Aorta (tissue), 5 donors: ENCODE measurements at regions not wholly inside any gene's neighbourhood (a gene's known extent, or its start where the extent isn't known, plus 50 kb on each side); places are given as distances from the start of the nearest gene placed in this dataset.

ENCODE experiments used
- ATAC-seq: fragments of 200-7000 bp; cut with Tn5 transposase; one replicate; pipeline ENCODE4 v1.9.1; 2022; ENCODE audit warnings: moderate library complexity; ENCODE audit not compliant: low FRiP score
- DNase-seq, 2 donors: peaks; one replicate each; pipeline ENCODE4 v3.0.0-alpha.2; 2020
- H3K27ac ChIP-seq, 2 donors: one replicate each; pipeline ENCODE4 v1.5.1; 2013; ENCODE audit warnings: low read length in 2 of 2, mild to moderate bottlenecking in 2 of 2, moderate library complexity in 2 of 2, control low read depth in 1 of 2, inconsistent platforms in 1 of 2, low read depth in 1 of 2
- H3K27me3 ChIP-seq, 2 donors: one replicate each; pipeline ENCODE4 v1.6.1; 2013; ENCODE audit warnings: control low read depth in 1 of 2, low read length in 1 of 2, mild to moderate bottlenecking in 1 of 2, moderate library complexity in 1 of 2; ENCODE audit not compliant: insufficient read depth in 2 of 2, control insufficient read depth in 1 of 2
- H3K36me3 ChIP-seq, 2 donors: one replicate each; pipeline ENCODE4 v1.6.1; 2013; ENCODE audit warnings: control low read depth in 1 of 2, low read length in 1 of 2, mild to moderate bottlenecking in 1 of 2; ENCODE audit not compliant: insufficient read depth in 2 of 2, control insufficient read depth in 1 of 2
- H3K4me1 ChIP-seq, 2 donors: one replicate each; pipeline ENCODE4 v1.6.1; 2013; ENCODE audit warnings: low read length in 2 of 2, control low read depth in 1 of 2, mild to moderate bottlenecking in 1 of 2, moderate library complexity in 1 of 2; ENCODE audit not compliant: insufficient read depth in 2 of 2, control insufficient read depth in 1 of 2
- H3K4me3 ChIP-seq, 2 donors: one replicate each; pipeline ENCODE4 v1.5.1; 2013; ENCODE audit warnings: low read length in 2 of 2, control low read depth in 1 of 2, mild to moderate bottlenecking in 1 of 2
- H3K9me3 ChIP-seq: one replicate; pipeline ENCODE4 v1.6.1; 2013; ENCODE audit warnings: mild to moderate bottlenecking, low read length; ENCODE audit not compliant: control insufficient read depth
- WGBS, 2 donors: extraction: QIAGEN DNeasy Blood & Tissue Kit; methylation state at CpG; one replicate each; pipeline ENCODE4 v1.1.7; 2013; 5-methylcytosine and 5-hydroxymethylcytosine counted together
- intact Hi-C, 2 donors: fragments of 100-400 bp; cut with DNase I; formaldehyde crosslinking; loops; one replicate each; pipeline versions ENCODE4 v1.14.2 to v1.15.0; 2022
- donor health status: healthy with polysubstance abuse.
- donor health status: Bipolar disorder and iron deficiency.
- donor health status: DM: no; HTN: no; CAD: no.
- donor health status: DM: no; HTN: no; CAD: no.
- donor health status: DM: yes; HTN: yes; CAD: no.

- WGBS, 2 donors = 42 to 53% methylated on average over 4 of the region's 4 CpGs
- Histone ChIP-seq H3K4me3 (no peak overlapping the region), H3K27me3 (no peaks in the 10 kb centered on the region), H3K27ac (no peak overlapping the region), H3K9me3 (peaks cover 2% of the 10 kb centered on the region), H3K4me1 (no peaks in the 10 kb centered on the region), H3K36me3 (no peaks in the 10 kb centered on the region)
- ATAC-seq (no peak), DNase-seq (no peak)
- intact Hi-C loops = no loop called here
Observed at GRCh38 chr10:105615715-105616365, 974.8 kb downstream of the SORCS3 start.

DNA sequence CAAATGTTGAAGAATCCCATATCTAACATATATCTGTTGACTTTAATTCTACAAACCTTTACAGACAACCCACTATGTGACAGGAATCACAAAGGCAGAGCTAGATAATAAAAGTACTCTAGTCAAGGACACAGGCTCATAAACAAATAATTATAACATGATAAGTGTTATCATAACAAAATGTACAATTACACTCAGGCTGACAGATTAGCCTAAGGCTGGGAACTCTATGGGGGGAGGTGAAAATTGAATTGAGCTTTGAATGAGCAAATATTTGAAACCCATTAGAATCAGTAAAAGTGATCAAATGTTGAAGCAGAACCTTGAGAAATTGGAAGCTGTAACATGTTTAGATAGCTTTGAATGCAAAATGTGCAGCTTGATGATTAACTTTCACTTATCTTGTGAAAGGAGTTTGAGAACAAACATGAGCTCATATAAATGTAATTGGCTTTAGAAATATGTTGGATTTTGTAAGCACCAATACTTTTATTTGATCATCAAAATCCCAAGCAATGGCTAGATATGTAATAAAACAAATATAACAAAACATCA, 970.2 kb downstream of the SORCS3 start:
- peaks cover 2% of the 10 kb centered on the region for H3K9me3 ChIP-seq
- no peaks in the 10 kb centered on the region for H3K4me1 ChIP-seq

GRCh38 chr10:105609451-105609850, 968.4 kb downstream of the SORCS3 start:
- ATAC-seq = no peak
- Histone ChIP-seq H3K27me3 (no peaks in the 10 kb centered on the region), H3K36me3 (no peaks in the 10 kb centered on the region), H3K27ac (no peak overlapping the region), H3K9me3 (peaks cover 2% of the 10 kb centered on the region), H3K4me1 (no peaks in the 10 kb centered on the region), H3K4me3 (no peak overlapping the region)
- WGBS, 2 donors = 23 to 24% methylated on average over 1 of the region's 1 CpG
- intact Hi-C loops = no loop called here
- no peak for DNase-seq

More for the DNA sequence above, 970.2 kb downstream of the SORCS3 start:
- no peak for ATAC-seq
- H3K4me3 ChIP-seq = no peak overlapping the region
- no peaks in the 10 kb centered on the region for H3K27me3 ChIP-seq
- no peaks in the 10 kb centered on the region for H3K36me3 ChIP-seq
- intact Hi-C loops = no loop called here
- DNase-seq = no peak
- no peak overlapping the region for H3K27ac ChIP-seq

- no peaks in the 10 kb centered on the region for H3K36me3 ChIP-seq
- no peaks in the 10 kb centered on the region for H3K27me3 ChIP-seq
- H3K27ac ChIP-seq = no peak overlapping the region
- H3K9me3 ChIP-seq = no peaks in the 10 kb centered on the region
- DNase-seq (no peak), ATAC-seq (no peak)
- H3K4me3 ChIP-seq = no peak overlapping the region
- intact Hi-C loops = no loop called here
- H3K4me1 ChIP-seq = no peaks in the 10 kb centered on the region
Observed at GRCh38 chr10:105605918-105606317, 964.8 kb downstream of the SORCS3 start.

DNA sequence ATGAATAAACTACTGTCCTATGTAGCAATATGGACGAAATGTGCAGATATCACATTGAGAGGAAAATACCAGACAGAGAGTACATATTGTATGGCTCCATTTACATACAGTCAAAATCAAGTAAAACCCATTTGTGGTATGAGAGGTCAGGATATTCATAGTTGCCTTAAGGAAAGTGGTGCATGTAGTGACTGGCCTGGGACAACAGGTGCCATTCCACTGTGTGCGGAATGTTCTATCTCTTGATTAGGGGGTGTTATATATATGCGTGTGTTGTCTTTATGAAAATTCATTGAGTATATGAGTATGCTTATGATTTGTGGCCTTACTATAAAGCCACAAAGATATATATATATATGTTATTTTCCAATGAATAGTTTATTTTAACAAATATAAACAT, 964.0 kb downstream of the SORCS3 start:
- intact Hi-C loops = no loop called here
- ATAC-seq (no peak), DNase-seq (no peak)
- Histone ChIP-seq H3K27ac (no peak overlapping the region), H3K36me3 (no peaks in the 10 kb centered on the region), H3K4me1 (no peaks in the 10 kb centered on the region), H3K4me3 (no peak overlapping the region), H3K27me3 (no peaks in the 10 kb centered on the region), H3K9me3 (no peaks in the 10 kb centered on the region)
- 85 to 88% methylated on average over 3 of the region's 3 CpGs for WGBS, 2 donors

- intact Hi-C loops = no loop called here
- WGBS, 2 donors = 34 to 37% methylated on average over 1 of the region's 1 CpG
Observed at GRCh38 chr10:105598207-105598606, 957.1 kb downstream of the SORCS3 start.

DNA sequence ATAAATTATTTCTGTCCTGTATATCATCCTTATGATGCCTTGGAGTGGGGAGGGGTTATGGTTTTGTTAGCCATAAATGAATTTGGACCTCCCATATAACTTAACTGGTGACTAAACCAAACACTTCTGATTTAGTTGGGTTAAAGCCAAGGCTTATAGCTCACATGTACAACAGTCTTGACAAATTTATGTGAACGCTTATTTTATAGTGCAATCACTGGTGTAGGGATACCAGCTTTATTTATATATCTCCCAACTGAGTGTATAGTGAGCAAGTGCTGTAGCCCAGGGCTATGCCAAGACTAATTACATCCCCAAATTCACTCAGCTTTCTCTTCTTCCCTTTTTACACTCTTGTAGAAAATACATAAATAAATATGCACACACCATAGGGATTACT, 956.2 kb downstream of the SORCS3 start:
- no peaks in the 10 kb centered on the region for H3K4me1 ChIP-seq
- no peak overlapping the region for H3K4me3 ChIP-seq
- no peak overlapping the region for H3K27ac ChIP-seq
- H3K36me3 ChIP-seq = no peaks in the 10 kb centered on the region
- H3K9me3 ChIP-seq = no peaks in the 10 kb centered on the region
- DNase-seq = no peak
- H3K27me3 ChIP-seq = no peaks in the 10 kb centered on the region
- WGBS, 2 donors = 0 to 1% methylated on average over 1 of the region's 1 CpG
- ATAC-seq = no peak
- intact Hi-C loops = no loop called here

More at GRCh38 chr10:105598207-105598606, 957.1 kb downstream of the SORCS3 start:
- no peaks in the 10 kb centered on the region for H3K4me1 ChIP-seq
- DNase-seq (no peak), ATAC-seq (no peak)
- no peak overlapping the region for H3K27ac ChIP-seq
- no peaks in the 10 kb centered on the region for H3K9me3 ChIP-seq
- H3K4me3 ChIP-seq = no peak overlapping the region
- H3K36me3 ChIP-seq = no peaks in the 10 kb centered on the region
- no peaks in the 10 kb centered on the region for H3K27me3 ChIP-seq

DNA sequence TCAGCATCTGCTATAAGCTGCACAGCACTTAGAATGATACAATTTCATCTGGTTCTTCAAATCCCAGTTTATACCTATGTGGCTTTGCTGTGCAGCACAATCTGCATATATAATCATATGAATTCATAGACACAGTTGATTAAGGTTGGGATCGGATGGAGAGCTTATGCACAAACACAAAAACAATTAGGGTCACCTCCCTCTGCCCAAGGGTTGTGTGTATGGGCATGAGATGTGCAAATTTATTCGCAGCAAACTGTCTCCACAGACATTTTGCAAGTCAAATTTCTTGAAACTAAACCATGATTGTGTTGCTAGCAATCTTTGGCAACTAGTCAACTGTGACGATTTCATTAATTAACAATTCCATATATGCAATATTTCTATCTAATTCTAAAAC, 955.7 kb downstream of the SORCS3 start:
- H3K36me3 ChIP-seq = no peaks in the 10 kb centered on the region
- H3K4me3 ChIP-seq = no peak overlapping the region
- H3K27ac ChIP-seq = no peak overlapping the region
- H3K9me3 ChIP-seq = no peaks in the 10 kb centered on the region
- ATAC-seq (no peak), DNase-seq (no peak)
- H3K27me3 ChIP-seq = no peaks in the 10 kb centered on the region
- intact Hi-C loops = no loop called here
- 67 to 68% methylated on average over 3 of the region's 3 CpGs for WGBS, 2 donors
- no peaks in the 10 kb centered on the region for H3K4me1 ChIP-seq

- intact Hi-C loops = no loop called here
- H3K27ac ChIP-seq = no peak overlapping the region
- no peaks in the 10 kb centered on the region for H3K36me3 ChIP-seq
- no peak overlapping the region for H3K4me3 ChIP-seq
- no peak for DNase-seq
- no peak for ATAC-seq
- WGBS, 2 donors = 78% methylated on average over 2 of the region's 2 CpGs
- no peaks in the 10 kb centered on the region for H3K27me3 ChIP-seq
- H3K9me3 ChIP-seq = no peaks in the 10 kb centered on the region
- no peaks in the 10 kb centered on the region for H3K4me1 ChIP-seq
Observed at GRCh38 chr10:105594296-105594695, 953.2 kb downstream of the SORCS3 start.
